ENCODE measurements at regions not wholly inside any gene's neighbourhood (a gene's known extent, or its start where the extent isn't known, plus 50 kb on each side); places are given as distances from the start of the nearest gene placed in this dataset.

DNA sequence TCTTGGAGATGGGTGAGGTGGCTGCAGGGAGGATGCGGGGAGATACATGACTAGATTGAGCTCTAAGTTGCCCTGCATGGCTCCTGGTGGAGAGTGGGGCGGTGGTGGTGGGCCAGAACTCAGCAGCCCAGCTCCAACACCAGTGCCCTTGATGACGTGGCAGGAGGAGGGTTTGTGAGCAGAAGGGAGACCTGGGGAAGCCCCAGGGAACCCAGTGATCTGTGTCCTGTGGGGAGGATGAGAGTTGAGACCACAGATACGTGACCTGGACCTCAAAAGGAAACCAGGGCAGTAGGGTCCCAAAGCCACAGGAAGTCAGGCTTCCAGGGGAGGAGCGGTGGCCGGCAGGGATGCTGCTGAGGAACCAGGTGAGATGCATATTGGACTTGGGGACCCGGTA lies 989.1 kb upstream of the TMEM132C start:
- no peak overlapping the region for H2AK5ac ChIP-seq (ENCODE audit: low read depth, low read length)
- no CpG with 5 or more reads among the region's 7 CpGs for WGBS, 2 donors (ENCODE audit: extremely low coverage in 2 of 2, insufficient read length in 2 of 2, insufficient replicate concordance in 1 of 2)
- H2BK120ac ChIP-seq (ENCODE audit: low read depth, low read length), result no peak overlapping the region
- H2BK5ac ChIP-seq (ENCODE audit: low read length), result no peak overlapping the region
- H2AFZ ChIP-seq (ENCODE audit: low read length), result no peak overlapping the region
- no peak overlapping the region for H3K23ac ChIP-seq (ENCODE audit: low read depth, low read length, poor library complexity)
- peaks cover 0 to 1% of the 10 kb centered on the region in 2 donors for H3K4me1 ChIP-seq (ENCODE audit: control insufficient read depth in 2 of 2, insufficient read depth in 1 of 2, low read depth in 1 of 2, low read length in 2 of 2)
- H2BK12ac ChIP-seq (ENCODE audit: low read length), result no peak overlapping the region
- no peaks in the 10 kb centered on the region for H3K79me1 ChIP-seq (ENCODE audit: low read depth, low read length)
- H3K4me3 ChIP-seq (ENCODE audit: low read length in 2 of 2), result no peak overlapping the region
- no peak overlapping the region for H3K27ac ChIP-seq (replicated peaks; ENCODE audit: low read length)
- no peaks in the 10 kb centered on the region for H3K9me3 ChIP-seq (replicated peaks in 1 of 2; ENCODE audit: control insufficient read depth in 2 of 2, insufficient read depth in 1 of 2, low read depth in 1 of 2, low read length in 2 of 2)
- H3K27me3 ChIP-seq (ENCODE audit: control insufficient read depth in 3 of 3, insufficient read depth in 3 of 3, low read depth in 1 of 3, low read length in 3 of 3), result no peaks in the 10 kb centered on the region
- H3K14ac ChIP-seq (ENCODE audit: low read length), result no peak overlapping the region
- no peak overlapping the region for H3K4me2 ChIP-seq (ENCODE audit: insufficient read depth, low read length, poor library complexity, severe bottlenecking)
- H3K36me3 ChIP-seq (replicated peaks in 1 of 2; ENCODE audit: control insufficient read depth in 2 of 2, insufficient read depth in 2 of 2, low read length in 2 of 2), result no peaks in the 10 kb centered on the region
- H3K18ac ChIP-seq (ENCODE audit: low read length), result no peak overlapping the region
- no peak overlapping the region for H4K8ac ChIP-seq (ENCODE audit: low read depth, low read length)
- no peak overlapping the region for H3K9ac ChIP-seq (ENCODE audit: low read depth, low read length, poor library complexity)
- no peak overlapping the region for H3K4ac ChIP-seq (ENCODE audit: low read length)
- no peak overlapping the region for H2BK15ac ChIP-seq (ENCODE audit: low read length)
- DNase-seq (ENCODE audit: low spot score), result no peak
- no peak overlapping the region for H4K91ac ChIP-seq (ENCODE audit: low read depth, low read length, poor library complexity)

DNA sequence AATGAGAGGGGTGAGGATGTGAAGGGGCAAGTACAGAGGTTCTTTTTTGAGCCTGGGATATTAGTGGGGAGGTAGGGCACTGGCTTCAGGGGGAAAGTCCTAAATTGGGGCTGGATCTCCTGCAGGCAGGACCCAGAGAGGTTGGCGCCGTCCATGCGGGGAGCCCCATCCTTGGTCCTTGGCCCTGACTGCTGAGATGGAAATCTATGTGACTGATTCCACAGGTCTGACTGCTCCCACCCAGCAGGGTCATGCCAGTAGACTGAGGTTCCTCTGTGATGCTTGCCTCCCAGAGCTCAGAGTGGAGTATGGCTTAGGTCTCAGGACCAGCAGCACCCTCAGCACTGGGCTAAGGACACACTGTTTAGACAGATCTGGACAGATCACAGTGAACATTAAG lies 988.6 kb upstream of the TMEM132C start:
- H3K9ac ChIP-seq (ENCODE audit: low read depth, low read length, poor library complexity), result no peak overlapping the region
- no peaks in the 10 kb centered on the region for H3K79me1 ChIP-seq (ENCODE audit: low read depth, low read length)
- no peak overlapping the region for H4K8ac ChIP-seq (ENCODE audit: low read depth, low read length)
- H2BK15ac ChIP-seq (ENCODE audit: low read length), result no peak overlapping the region
- no peak overlapping the region for H3K14ac ChIP-seq (ENCODE audit: low read length)
- H3K23ac ChIP-seq (ENCODE audit: low read depth, low read length, poor library complexity), result no peak overlapping the region
- H2AK5ac ChIP-seq (ENCODE audit: low read depth, low read length), result no peak overlapping the region
- no peaks in the 10 kb centered on the region for H3K27me3 ChIP-seq (ENCODE audit: control insufficient read depth in 3 of 3, insufficient read depth in 3 of 3, low read depth in 1 of 3, low read length in 3 of 3)
- no peak overlapping the region for H3K4me2 ChIP-seq (ENCODE audit: insufficient read depth, low read length, poor library complexity, severe bottlenecking)
- H2AFZ ChIP-seq (ENCODE audit: low read length), result no peak overlapping the region
- DNase-seq (ENCODE audit: low spot score), result no peak
- no peak overlapping the region for H4K91ac ChIP-seq (ENCODE audit: low read depth, low read length, poor library complexity)
- H3K4me3 ChIP-seq (ENCODE audit: low read length in 2 of 2), result no peak overlapping the region
- H2BK5ac ChIP-seq (ENCODE audit: low read length), result no peak overlapping the region
- no CpG with 5 or more reads among the region's 3 CpGs for WGBS, 2 donors (ENCODE audit: extremely low coverage in 2 of 2, insufficient read length in 2 of 2, insufficient replicate concordance in 1 of 2)
- H3K9me3 ChIP-seq (replicated peaks in 1 of 2; ENCODE audit: control insufficient read depth in 2 of 2, insufficient read depth in 1 of 2, low read depth in 1 of 2, low read length in 2 of 2), result no peaks in the 10 kb centered on the region
- H3K4me1 ChIP-seq (ENCODE audit: control insufficient read depth in 2 of 2, insufficient read depth in 1 of 2, low read depth in 1 of 2, low read length in 2 of 2), result peaks cover 0 to 1% of the 10 kb centered on the region in 2 donors
- H3K4ac ChIP-seq (ENCODE audit: low read length), result no peak overlapping the region
- H2BK120ac ChIP-seq (ENCODE audit: low read depth, low read length), result no peak overlapping the region
- H3K27ac ChIP-seq (replicated peaks; ENCODE audit: low read length), result no peak overlapping the region
- H3K36me3 ChIP-seq (replicated peaks in 1 of 2; ENCODE audit: control insufficient read depth in 2 of 2, insufficient read depth in 2 of 2, low read length in 2 of 2), result no peaks in the 10 kb centered on the region
- H3K18ac ChIP-seq (ENCODE audit: low read length), result no peak overlapping the region
- no peak overlapping the region for H2BK12ac ChIP-seq (ENCODE audit: low read length)

DNA sequence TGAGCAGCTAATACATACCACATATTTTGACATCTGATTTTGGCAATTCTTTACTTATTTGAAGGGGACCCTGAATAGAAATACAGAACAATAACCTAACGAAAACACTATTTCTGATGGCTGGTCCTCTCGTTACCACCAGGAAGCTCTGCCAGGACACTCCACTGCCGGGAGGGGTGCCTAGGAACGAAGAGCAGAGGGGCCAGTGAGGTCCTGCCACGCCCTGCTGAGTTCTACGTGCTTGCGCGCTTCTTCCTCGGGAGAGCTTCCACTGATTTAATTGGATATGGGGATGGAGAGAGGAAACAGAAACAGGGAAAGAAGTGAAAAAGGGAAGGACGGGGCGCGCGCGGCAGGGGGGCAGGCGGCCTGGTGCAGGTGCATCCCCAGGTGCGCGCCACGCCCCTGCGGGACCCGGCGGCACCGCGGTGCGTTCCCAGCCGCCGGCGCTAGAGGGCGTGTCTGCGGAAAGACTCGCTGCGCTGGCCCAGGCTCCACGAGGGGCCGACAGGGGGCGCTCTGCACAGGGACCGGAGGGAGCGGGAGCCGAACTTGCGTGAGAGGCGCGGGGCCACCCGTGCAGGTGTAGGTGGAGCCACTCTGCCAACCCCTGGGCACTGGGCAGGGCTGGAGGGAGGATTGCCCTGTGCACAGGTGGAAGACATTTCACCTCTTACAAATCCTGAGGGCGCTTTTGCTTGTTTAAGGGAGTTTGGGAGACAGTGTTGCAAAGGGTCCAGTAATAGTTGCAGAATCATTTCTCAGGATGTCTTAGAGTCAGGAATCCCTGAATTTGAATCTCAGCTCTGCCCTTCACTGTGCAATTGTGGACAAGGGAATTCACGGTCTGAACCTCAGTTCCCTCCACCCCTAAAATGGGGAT lies 986.3 kb upstream of the TMEM132C start:
- Histone ChIP-seq H3K9me3 (replicated peaks in 1 of 2; ENCODE audit: control insufficient read depth in 2 of 2, insufficient read depth in 1 of 2, low read depth in 1 of 2, low read length in 2 of 2) (no peaks in the 10 kb centered on the region), H4K91ac (ENCODE audit: low read depth, low read length, poor library complexity) (no peak overlapping the region), H2BK5ac (ENCODE audit: low read length) (no peak overlapping the region), H3K23ac (ENCODE audit: low read depth, low read length, poor library complexity) (peak overlapping the region; percentile 61), H3K36me3 (replicated peaks in 1 of 2; ENCODE audit: control insufficient read depth in 2 of 2, insufficient read depth in 2 of 2, low read length in 2 of 2) (no peaks in the 10 kb centered on the region), H4K8ac (ENCODE audit: low read depth, low read length) (no peak overlapping the region), H2AFZ (ENCODE audit: low read length) (no peak overlapping the region), H3K9ac (ENCODE audit: low read depth, low read length, poor library complexity) (no peak overlapping the region), H3K27me3 (ENCODE audit: control insufficient read depth in 3 of 3, insufficient read depth in 3 of 3, low read depth in 1 of 3, low read length in 3 of 3) (no peaks in the 10 kb centered on the region), H3K18ac (ENCODE audit: low read length) (no peak overlapping the region), H3K4ac (ENCODE audit: low read length) (no peak overlapping the region), H3K4me3 (ENCODE audit: low read length in 2 of 2) (no peak overlapping the region), H3K79me1 (ENCODE audit: low read depth, low read length) (no peaks in the 10 kb centered on the region), H3K4me1 (ENCODE audit: control insufficient read depth in 2 of 2, insufficient read depth in 1 of 2, low read depth in 1 of 2, low read length in 2 of 2) (peaks cover 0 to 1% of the 10 kb centered on the region in 2 donors), H2BK15ac (ENCODE audit: low read length) (no peak overlapping the region), H3K27ac (replicated peaks; ENCODE audit: low read length) (no peak overlapping the region), H2BK120ac (ENCODE audit: low read depth, low read length) (no peak overlapping the region), H2BK12ac (ENCODE audit: low read length) (no peak overlapping the region), H3K14ac (ENCODE audit: low read length) (no peak overlapping the region), H2AK5ac (ENCODE audit: low read depth, low read length) (no peak overlapping the region), H3K4me2 (ENCODE audit: insufficient read depth, low read length, poor library complexity, severe bottlenecking) (no peak overlapping the region)
- no CpG with 5 or more reads among the region's 43 CpGs for WGBS, 2 donors (ENCODE audit: extremely low coverage in 2 of 2, insufficient read length in 2 of 2, insufficient replicate concordance in 1 of 2)
- peak; percentile 64 for DNase-seq (ENCODE audit: low spot score)

DNA sequence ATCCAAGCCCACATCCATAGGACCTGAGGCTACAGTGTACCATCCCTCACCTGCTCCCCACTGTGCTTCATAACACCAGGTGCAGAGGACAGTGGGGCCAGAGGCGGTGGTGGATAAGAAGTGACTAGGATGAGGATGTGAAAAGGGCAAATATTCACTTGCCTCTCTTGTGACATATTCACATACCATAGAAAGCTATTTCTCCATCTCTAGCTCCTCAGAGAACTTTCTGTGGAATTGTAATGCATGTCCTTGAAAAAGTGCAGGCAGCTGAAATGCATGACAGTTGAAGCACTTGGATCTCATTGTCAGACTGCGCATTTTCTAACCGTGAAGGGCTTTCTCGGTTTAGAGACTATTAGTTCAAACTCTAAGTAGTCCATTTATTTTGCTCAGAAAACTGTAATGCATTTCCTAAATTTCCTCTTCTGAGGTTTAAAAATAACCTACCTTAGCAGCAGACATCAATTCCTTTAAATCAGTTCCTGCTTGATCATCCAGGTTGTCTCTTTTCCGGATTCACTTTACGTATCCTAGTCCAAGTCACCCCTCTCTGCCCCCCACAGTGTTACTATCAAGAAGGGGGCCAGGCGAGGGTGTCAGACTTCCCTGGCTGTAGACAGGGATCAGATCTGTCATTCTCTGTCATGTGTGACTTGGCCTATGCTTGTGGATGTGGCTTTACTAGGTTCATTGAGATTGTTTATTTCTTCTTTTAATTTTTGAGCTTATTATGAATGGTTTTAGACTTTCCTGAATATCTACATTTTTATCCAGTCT lies 984.0 kb upstream of the TMEM132C start:
- Histone ChIP-seq H2BK5ac (ENCODE audit: low read length) (no peak overlapping the region), H3K27me3 (ENCODE audit: control insufficient read depth in 3 of 3, insufficient read depth in 3 of 3, low read depth in 1 of 3, low read length in 3 of 3) (no peaks in the 10 kb centered on the region), H3K4me2 (ENCODE audit: insufficient read depth, low read length, poor library complexity, severe bottlenecking) (no peak overlapping the region), H4K91ac (ENCODE audit: low read depth, low read length, poor library complexity) (no peak overlapping the region), H3K27ac (replicated peaks; ENCODE audit: low read length) (no peak overlapping the region), H3K9me3 (replicated peaks in 1 of 2; ENCODE audit: control insufficient read depth in 2 of 2, insufficient read depth in 1 of 2, low read depth in 1 of 2, low read length in 2 of 2) (no peaks in the 10 kb centered on the region), H3K4ac (ENCODE audit: low read length) (no peak overlapping the region), H3K14ac (ENCODE audit: low read length) (no peak overlapping the region), H2BK120ac (ENCODE audit: low read depth, low read length) (no peak overlapping the region), H3K4me3 (ENCODE audit: low read length in 2 of 2) (no peak overlapping the region), H3K9ac (ENCODE audit: low read depth, low read length, poor library complexity) (no peak overlapping the region), H4K8ac (ENCODE audit: low read depth, low read length) (no peak overlapping the region), H3K4me1 (ENCODE audit: control insufficient read depth in 2 of 2, insufficient read depth in 1 of 2, low read depth in 1 of 2, low read length in 2 of 2) (peaks cover 0 to 1% of the 10 kb centered on the region in 2 donors), H3K18ac (ENCODE audit: low read length) (no peak overlapping the region), H3K23ac (ENCODE audit: low read depth, low read length, poor library complexity) (no peak overlapping the region), H3K36me3 (replicated peaks in 1 of 2; ENCODE audit: control insufficient read depth in 2 of 2, insufficient read depth in 2 of 2, low read length in 2 of 2) (no peaks in the 10 kb centered on the region), H3K79me1 (ENCODE audit: low read depth, low read length) (no peaks in the 10 kb centered on the region), H2BK15ac (ENCODE audit: low read length) (no peak overlapping the region), H2AK5ac (ENCODE audit: low read depth, low read length) (no peak overlapping the region), H2BK12ac (ENCODE audit: low read length) (no peak overlapping the region), H2AFZ (ENCODE audit: low read length) (no peak overlapping the region)
- DNase-seq (ENCODE audit: low spot score), result no peak
- WGBS, 2 donors (ENCODE audit: extremely low coverage in 2 of 2, insufficient read length in 2 of 2, insufficient replicate concordance in 1 of 2), result no CpG with 5 or more reads among the region's 7 CpGs
